HEK293T (cell line): ENCODE measurements at regions not wholly inside any gene's neighbourhood (a gene's known extent, or its start where the extent isn't known, plus 50 kb on each side); places are given as distances from the start of the nearest gene placed in this dataset.

Experiments used
- CTCF ChIA-PET: fragments of 350-600 bp; formaldehyde crosslinking; extraction: SDS; loops from one replicate; lab custom pipeline; 2021; ENCODE audit warnings: antibody characterized with exemption, inconsistent platforms; lab: Yijun Ruan, JAX
- POLR2A ChIA-PET: fragments of 350-600 bp; formaldehyde crosslinking; extraction: SDS; loops from one replicate; lab custom pipeline; 2020; ENCODE audit warnings: antibody characterized with exemption, inconsistent platforms; lab: Yijun Ruan, JAX
- DNase-seq: peaks from one replicate; pipeline ENCODE4 v3.0.0; 2012; ENCODE audit warnings: mixed read lengths; ENCODE audit errors: extremely low spot score
- ARNT ChIP-seq: fragments of 450-650 bp; IDR thresholded peaks from 2 replicates; pipeline ENCODE4 v1.6.1; 2017; ENCODE audit warnings: mild to moderate bottlenecking
- BHLHE40 ChIP-seq: fragments of 450-650 bp; IDR thresholded peaks from 2 replicates; pipeline ENCODE4 v1.6.1; 2016; ENCODE audit warnings: mild to moderate bottlenecking, moderate library complexity, borderline replicate concordance
- CTBP1 ChIP-seq: fragments of 450-650 bp; IDR thresholded peaks from 2 replicates; pipeline ENCODE4 v1.6.1; 2016; ENCODE audit warnings: borderline replicate concordance
- ELF4 ChIP-seq: fragments of 450-650 bp; IDR thresholded peaks from 2 replicates; pipeline ENCODE4 v1.6.1; 2017; ENCODE audit warnings: antibody characterized with exemption
- FOXA1 ChIP-seq: fragments of 450-650 bp; IDR thresholded peaks from 2 replicates; pipeline ENCODE4 v1.6.1; 2016; ENCODE audit warnings: mild to moderate bottlenecking
- FOXK2 ChIP-seq: fragments of 450-650 bp; IDR thresholded peaks from 2 replicates; pipeline ENCODE4 v1.6.1; 2016; ENCODE audit warnings: mild to moderate bottlenecking
- FOXM1 ChIP-seq: fragments of 450-650 bp; IDR thresholded peaks from 2 replicates; pipeline ENCODE4 v1.6.1; 2017; ENCODE audit warnings: mild to moderate bottlenecking, borderline replicate concordance
- HDGF ChIP-seq: fragments of 450-650 bp; IDR thresholded peaks from 2 replicates; pipeline ENCODE4 v1.6.1; 2017; ENCODE audit warnings: antibody characterized with exemption, borderline replicate concordance
- L3MBTL2 ChIP-seq: fragments of 450-650 bp; conservative IDR thresholded peaks from 2 replicates; pipeline ENCODE4 v1.6.1; 2016; ENCODE audit warnings: mild to moderate bottlenecking
- LEF1 ChIP-seq: fragments of 450-650 bp; IDR thresholded peaks from 2 replicates; pipeline ENCODE4 v1.6.1; 2017; ENCODE audit warnings: mild to moderate bottlenecking, borderline replicate concordance
- NFRKB ChIP-seq: fragments of 450-650 bp; IDR thresholded peaks from 2 replicates; pipeline ENCODE4 v1.6.1; 2016; ENCODE audit warnings: mild to moderate bottlenecking, moderate library complexity
- PKNOX1 ChIP-seq: fragments of 450-650 bp; IDR thresholded peaks from 2 replicates; pipeline ENCODE4 v1.6.1; 2016
- SP1 ChIP-seq: fragments of 450-650 bp; IDR thresholded peaks from 2 replicates; pipeline ENCODE4 v1.6.1; 2017
- SUZ12 ChIP-seq: fragments of 450-650 bp; IDR thresholded peaks from 2 replicates; pipeline ENCODE4 v1.6.1; 2016; ENCODE audit warnings: mild to moderate bottlenecking
- TARDBP ChIP-seq: fragments of 450-650 bp; IDR thresholded peaks from 2 replicates; pipeline ENCODE4 v1.6.1; 2016
- ZNF384 ChIP-seq: fragments of 450-650 bp; IDR thresholded peaks from 2 replicates; pipeline ENCODE4 v1.6.1; 2016

GRCh38 chr18:47615043-47615442 is 315.4 kb downstream of the SMAD2 start:
- TF ChIP-seq PKNOX1 (no peak), ARNT (no peak), FOXM1 (no peak), NFRKB (no peak), BHLHE40 (no peak), LEF1 (no peak), ELF4 (no peak), TARDBP (no peak), SP1 (no peak), HDGF (no peak), L3MBTL2 (no peak), FOXK2 (no peak), SUZ12 (no peak), FOXA1 (no peak)
- CTCF ChIA-PET: no interaction called here
- no peak for DNase-seq
- POLR2A ChIA-PET: no interaction called here

- TF ChIP-seq TARDBP: no peak
- no peak for TF ChIP-seq NFRKB
- no peak for TF ChIP-seq BHLHE40
- no peak for TF ChIP-seq CTBP1
- no peak for TF ChIP-seq FOXA1
- no peak for TF ChIP-seq ZNF384
- no peak for TF ChIP-seq L3MBTL2
- no peak for TF ChIP-seq ELF4
- TF ChIP-seq SUZ12: no peak
- TF ChIP-seq FOXK2: no peak
- no peak for TF ChIP-seq LEF1
- TF ChIP-seq PKNOX1: no peak
- no peak for TF ChIP-seq HDGF
- TF ChIP-seq ARNT: no peak
- ChIA-PET POLR2A (no interaction called here), CTCF (no interaction called here)
- no peak for DNase-seq
Measured at GRCh38 chr18:47613929-47614328, 316.5 kb downstream of the SMAD2 start.

DNA sequence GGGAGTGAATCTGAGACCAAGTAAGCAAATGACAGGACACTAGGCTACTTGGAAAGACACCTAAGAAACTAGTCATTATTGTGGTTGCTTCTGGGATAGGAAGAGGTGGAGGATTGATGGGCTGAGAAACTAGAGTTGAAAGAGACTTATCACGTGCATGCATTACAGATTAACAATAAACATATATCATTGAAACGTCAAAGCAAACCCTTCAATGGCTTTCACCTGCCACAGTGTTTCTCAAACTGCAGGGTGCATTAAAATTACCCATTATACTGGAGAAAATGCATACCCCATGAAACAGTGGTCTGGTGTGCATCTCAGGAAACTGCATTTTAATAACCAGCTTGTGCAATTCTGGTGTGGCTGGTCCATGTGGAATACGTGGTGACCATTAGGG is 318.8 kb downstream of the SMAD2 start:
- ChIA-PET POLR2A (no interaction called here), CTCF (no interaction called here)
- TF ChIP-seq TARDBP (no peak), ARNT (no peak), BHLHE40 (no peak), NFRKB (no peak), LEF1 (no peak), SP1 (no peak), SUZ12 (no peak), FOXA1 (no peak), ZNF384 (no peak), HDGF (no peak), FOXM1 (no peak), FOXK2 (no peak), PKNOX1 (no peak), CTBP1 (no peak), ELF4 (no peak), L3MBTL2 (no peak)
- no peak for DNase-seq

DNA sequence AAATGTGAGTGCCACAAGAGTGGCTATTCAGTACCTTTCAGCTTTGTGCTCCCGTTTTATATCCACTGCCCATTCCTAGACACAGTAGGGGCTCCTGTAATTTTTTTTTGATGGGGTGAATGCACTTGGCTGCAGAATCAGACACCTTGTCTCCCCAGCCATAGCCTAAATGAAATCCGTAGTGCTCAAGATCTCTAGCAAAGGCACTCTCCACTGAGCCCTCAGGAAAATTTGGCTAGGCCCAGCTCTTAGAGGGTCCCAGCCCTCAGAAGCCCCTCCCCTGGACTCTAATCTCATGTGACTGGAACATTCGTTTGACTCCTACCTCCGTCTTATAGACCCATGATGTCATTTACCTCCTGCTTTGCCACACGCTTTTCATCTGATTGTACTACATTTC is 323.9 kb downstream of the SMAD2 start:
- POLR2A ChIA-PET: no interaction called here
- CTCF ChIA-PET: interaction anchor here (0.7 kb wide), 1 partner anchor 344 kb away, joined by 4 read pairs; no protein-coding TSS in a partner anchor
- no peak for DNase-seq
- TF ChIP-seq CTBP1 (no peak), PKNOX1 (no peak), FOXK2 (no peak), ZNF384 (no peak), LEF1 (no peak), FOXA1 (no peak)

GRCh38 chr18:47605093-47605492 is 325.4 kb downstream of the SMAD2 start:
- DNase-seq: no peak
- TF ChIP-seq FOXA1 (no peak), CTBP1 (no peak), BHLHE40 (no peak), HDGF (no peak), NFRKB (no peak), ZNF384 (no peak), SUZ12 (no peak), FOXM1 (no peak), ARNT (no peak), L3MBTL2 (no peak), FOXK2 (no peak), TARDBP (no peak), SP1 (no peak), LEF1 (no peak), ELF4 (no peak), PKNOX1 (no peak)
- POLR2A ChIA-PET: no interaction called here
- CTCF ChIA-PET: interaction anchor here (0.9 kb wide), 1 partner anchor 144 kb away, joined by 3 read pairs; no protein-coding TSS in a partner anchor
